ENCODE measurements at regions not wholly inside any gene's neighbourhood (a gene's known extent, or its start where the extent isn't known, plus 50 kb on each side); places are given as distances from the start of the nearest gene placed in this dataset.

DNA sequence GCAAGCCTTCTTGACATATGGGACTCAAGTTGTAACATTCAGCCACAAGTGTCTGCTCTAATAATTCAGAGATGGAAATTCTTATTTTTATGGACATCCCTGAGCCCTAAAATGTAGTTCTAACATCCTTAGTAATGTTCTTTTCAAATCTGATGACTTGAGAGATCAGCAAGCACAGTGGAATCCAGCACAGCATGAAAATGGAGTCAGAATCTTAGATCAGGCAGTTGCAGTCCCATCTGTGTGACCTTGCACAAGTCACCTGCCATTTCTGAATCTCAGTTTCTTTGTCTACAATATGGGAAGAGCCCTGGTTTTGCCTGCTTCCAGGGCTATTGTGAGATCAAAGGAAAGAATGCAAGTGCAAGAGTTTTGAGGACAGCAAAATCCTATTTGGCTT is 183.9 kb upstream of the LPP start:
- intact Hi-C loops (cut with micrococcal nuclease), result no loop called here

DNA sequence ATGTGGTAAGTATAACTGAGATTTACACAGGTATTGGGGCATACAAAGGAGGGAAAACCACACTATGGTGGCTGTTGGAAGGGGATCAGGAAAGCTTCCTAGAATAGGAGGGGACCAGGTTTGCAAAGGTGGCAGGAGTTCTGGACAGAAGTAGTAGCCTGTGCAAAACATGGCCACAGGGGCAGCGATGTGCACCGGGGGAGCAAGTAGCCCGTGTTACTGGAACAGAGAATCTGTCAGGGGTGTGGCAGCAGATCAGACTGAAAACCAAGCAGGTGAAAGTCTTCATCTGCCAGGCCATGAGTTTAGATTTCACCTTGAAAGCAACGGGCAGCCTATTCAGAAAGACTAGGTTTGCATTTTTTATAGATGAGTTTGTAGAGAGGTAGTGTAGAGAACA is 182.3 kb upstream of the LPP start:
- intact Hi-C loops (cut with micrococcal nuclease), result no loop called here

DNA sequence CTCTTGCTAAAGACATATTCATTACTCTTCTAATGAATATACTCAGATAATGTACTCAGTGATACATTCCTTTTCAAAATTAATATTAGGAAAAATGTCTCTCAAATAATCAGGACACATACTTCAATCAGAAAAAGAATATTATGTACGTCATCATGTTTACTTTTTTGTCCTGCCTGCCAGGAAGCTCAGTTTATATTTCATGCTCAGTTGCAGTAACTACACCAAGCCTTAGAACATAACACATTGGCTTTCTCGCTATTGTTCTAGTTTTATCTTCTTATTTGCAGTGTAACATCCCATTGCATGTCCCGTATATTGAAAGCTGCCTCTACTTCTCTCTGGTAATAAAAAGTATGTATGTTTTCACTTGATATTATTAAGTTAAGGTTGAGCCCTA is 181.5 kb upstream of the LPP start:
- intact Hi-C loops (cut with micrococcal nuclease), result no loop called here

- intact Hi-C loops (cut with micrococcal nuclease), result loop anchor here (1.0 to 2.0 kb wide), 2 partner anchors 87 to 814 kb away; no protein-coding TSS in a partner anchor
Observed at GRCh38 chr3:187973977-187974870, 179.7 kb upstream of the LPP start.

GRCh38 chr3:187974871-187975271 is 179.1 kb upstream of the LPP start:
- intact Hi-C loops (cut with micrococcal nuclease), result loop anchor here (1.0 to 5.0 kb wide), 16 partner anchors 25 to 1157 kb away; no protein-coding TSS in a partner anchor

DNA sequence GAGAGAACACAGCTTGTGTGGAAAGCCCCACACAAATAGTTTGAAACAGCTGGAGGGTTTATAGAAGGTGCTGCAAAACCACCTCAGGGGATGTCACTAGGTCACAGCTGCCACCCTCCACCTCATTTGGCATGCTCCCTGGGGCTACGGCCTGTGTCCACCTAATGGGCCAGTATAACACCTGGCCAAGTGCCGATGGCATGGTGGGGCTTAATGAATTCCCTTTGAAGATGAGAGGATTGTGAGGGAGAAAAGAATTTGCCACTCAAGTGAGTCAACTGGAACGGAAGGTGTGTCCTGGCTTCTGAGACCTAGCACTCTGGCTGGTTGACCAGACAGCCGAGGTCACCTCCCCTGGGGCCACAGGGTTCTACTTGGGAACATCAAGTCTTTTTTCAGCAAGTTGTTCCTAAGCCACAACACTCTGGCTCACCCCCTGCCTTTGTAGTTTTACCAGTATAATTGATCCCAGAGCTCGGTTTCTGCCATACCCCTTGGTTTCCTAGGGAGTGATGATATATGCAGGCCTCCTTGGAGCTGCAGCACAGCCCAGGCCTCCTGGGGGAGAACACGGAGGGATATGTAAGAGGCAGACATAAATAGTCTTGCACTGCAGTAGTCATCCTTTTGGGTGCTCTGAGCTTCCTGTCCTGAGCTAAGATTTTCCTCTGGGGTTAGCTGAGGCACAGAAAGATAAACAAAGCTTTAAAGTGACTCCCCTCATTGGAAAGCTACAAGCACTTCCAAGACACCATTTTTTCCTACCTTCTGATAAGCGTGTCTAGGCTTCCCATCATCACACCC is 178.2 kb upstream of the LPP start:
- intact Hi-C loops (cut with micrococcal nuclease), result loop anchor here (1.0 to 5.0 kb wide), 18 partner anchors 11 to 1157 kb away; partner anchors contain the start of gene LPP

GRCh38 chr3:187976365-187976900 is 177.5 kb upstream of the LPP start:
- intact Hi-C loops (cut with micrococcal nuclease), result loop anchor here (1.0 to 5.0 kb wide), 11 partner anchors 10 to 1156 kb away; partner anchors contain the start of gene LPP

- intact Hi-C loops (cut with micrococcal nuclease), result loop anchor here (2.0 to 5.0 kb wide), 9 partner anchors 15 to 1155 kb away; no protein-coding TSS in a partner anchor
Observed at GRCh38 chr3:187977659-187978058, 176.3 kb upstream of the LPP start.

DNA sequence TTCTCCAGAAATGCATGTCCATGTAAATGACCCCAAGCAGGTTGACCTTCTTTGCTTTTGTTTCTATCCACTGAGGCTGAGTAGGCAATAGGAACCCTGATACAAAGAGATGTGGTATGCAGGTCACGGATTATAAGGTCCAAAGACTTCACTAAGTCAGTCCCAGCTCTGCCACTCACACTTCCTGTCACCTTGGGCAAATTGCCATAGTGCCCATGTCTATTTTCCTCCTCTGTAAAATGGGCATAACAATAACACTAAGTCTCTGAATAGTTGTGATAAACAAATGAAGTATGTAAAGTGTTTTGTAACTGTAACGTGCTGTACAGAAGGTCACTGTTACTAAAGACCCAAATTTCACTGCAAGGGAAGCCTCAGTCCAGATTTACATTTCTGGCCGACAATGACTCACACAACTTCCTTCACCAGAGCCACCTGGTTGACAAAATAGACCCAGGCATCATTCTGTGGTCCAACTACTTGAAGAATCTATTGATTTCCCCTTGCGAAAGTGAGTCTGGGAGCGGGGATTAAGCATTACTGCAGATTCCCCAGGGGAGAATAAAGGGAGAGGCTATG is 175.4 kb upstream of the LPP start:
- intact Hi-C loops (cut with micrococcal nuclease), result loop anchor here (5.0 kb wide), 8 partner anchors 224 to 1154 kb away; no protein-coding TSS in a partner anchor

GRCh38 chr3:187979564-187979963 is 174.4 kb upstream of the LPP start:
- intact Hi-C loops (cut with micrococcal nuclease), result loop anchor here (5.0 kb wide), 8 partner anchors 223 to 1153 kb away; no protein-coding TSS in a partner anchor

GRCh38 chr3:187980861-187981260 is 173.1 kb upstream of the LPP start:
- intact Hi-C loops (cut with micrococcal nuclease), result no loop called here

DNA sequence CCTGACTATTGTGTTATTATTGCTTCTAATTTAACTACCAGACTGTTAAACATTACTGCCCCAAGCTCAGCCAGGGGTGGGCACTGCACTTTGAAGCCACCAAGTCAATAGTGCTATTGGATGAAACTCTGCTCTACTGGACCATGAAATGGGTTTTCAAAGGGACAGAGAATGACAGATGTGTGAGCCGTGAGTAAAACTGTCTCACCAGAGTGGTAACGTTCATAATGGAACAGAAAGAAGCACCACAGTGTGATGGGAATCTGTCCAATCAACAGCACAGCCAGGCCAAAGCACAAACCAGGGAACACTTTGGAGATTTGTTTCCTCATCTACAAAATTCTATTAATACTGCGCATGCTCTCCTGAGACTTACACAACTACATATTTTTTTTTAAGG is 171.8 kb upstream of the LPP start:
- intact Hi-C loops (cut with micrococcal nuclease), result no loop called here

DNA sequence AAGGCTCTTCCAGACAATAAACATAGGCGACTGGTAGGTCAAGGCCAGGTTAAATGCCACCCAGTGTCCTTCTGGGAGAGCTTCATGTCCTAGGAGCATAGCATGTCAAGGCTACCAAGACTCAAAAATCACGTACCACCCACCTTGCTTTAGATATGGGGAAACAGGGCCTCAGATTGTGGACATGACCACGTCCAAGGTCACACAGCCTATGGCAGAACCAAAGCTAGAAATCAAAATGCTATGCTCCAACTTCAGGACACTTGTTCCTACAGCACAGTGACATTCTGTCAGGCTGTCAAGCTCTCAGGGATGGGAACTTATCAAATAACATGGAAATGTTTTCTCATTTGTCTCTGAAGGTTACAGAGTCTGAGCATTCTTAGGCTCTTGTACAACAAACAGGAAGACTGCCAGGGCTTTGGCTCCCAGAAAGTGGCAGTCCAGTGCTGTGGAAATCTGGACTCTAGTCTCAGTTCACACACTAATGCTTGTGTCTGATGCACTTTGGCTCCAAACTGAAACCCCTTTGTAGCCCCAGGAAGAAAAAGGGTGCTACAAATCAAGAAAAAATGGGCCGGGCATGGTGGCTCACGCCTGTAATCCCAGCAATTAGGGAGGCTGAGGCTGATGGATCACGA is 170.4 kb upstream of the LPP start:
- intact Hi-C loops (cut with micrococcal nuclease), result no loop called here

DNA sequence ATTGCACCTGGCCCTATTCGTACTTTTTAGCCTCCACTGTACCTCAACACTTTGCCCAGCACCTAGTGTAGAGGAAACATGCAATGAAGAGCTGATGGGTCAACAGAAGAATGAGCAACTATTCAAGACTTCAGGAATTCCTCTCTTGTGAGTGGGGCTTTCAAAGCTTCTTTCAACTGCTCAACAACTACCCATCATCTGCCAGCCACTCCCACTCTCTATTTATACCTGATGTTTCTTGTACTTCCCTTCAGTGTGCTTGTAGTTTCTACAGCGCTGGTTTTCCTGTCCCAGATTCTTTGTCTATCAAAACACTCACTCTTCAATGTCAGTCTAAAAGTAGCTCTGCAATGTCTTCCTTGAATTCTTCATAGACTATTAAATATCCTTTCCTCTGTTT is 168.3 kb upstream of the LPP start:
- intact Hi-C loops (cut with micrococcal nuclease), result loop anchor here (1.0 kb wide), 1 partner anchor 9 kb away; no protein-coding TSS in a partner anchor

GRCh38 chr3:187986514-187986934 is 167.4 kb upstream of the LPP start:
- intact Hi-C loops (cut with micrococcal nuclease), result loop anchor here (1.0 kb wide), 1 partner anchor 10 kb away; no protein-coding TSS in a partner anchor

DNA sequence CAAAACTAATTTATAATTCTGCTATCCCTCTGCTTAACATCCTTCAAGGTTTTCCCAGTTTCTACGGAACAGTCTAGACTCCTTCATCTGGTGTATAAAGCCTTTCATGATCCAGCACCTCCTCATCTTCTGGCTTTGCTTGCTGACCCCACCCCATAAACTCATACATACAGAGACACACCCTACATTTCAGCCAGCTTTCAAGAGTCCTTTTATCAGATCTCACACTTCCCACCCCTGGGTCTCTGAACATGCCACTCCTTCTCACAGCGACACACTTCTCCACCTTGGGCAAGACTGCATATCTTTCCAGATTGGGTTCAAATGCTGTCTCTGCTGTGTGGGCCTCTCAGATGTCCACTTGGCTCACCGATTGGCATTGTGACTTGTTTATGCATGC is 166.8 kb upstream of the LPP start:
- intact Hi-C loops (cut with micrococcal nuclease), result no loop called here

GRCh38 chr3:187987924-187988323 is 166.0 kb upstream of the LPP start:
- intact Hi-C loops (cut with micrococcal nuclease), result loop anchor here (1.0 kb wide), 1 partner anchor 242 kb away; no protein-coding TSS in a partner anchor

- intact Hi-C loops (cut with micrococcal nuclease), result no loop called here
Observed at GRCh38 chr3:187989575-187990153, 164.3 kb upstream of the LPP start.

GRCh38 chr3:187992609-187993008 is 161.3 kb upstream of the LPP start:
- intact Hi-C loops (cut with micrococcal nuclease), result no loop called here
